Stimulated activated naive CD8-positive, alpha-beta T cell treated with anti-CD3 and anti-CD28 coated beads, Interleukin-15, Interleukin-2, amounts not matched to agents 100 ng/mL and 50 ng/mL, for 24 hours (primary cell): ENCODE measurements at regions not wholly inside any gene's neighbourhood (a gene's known extent, or its start where the extent isn't known, plus 50 kb on each side); places are given as distances from the start of the nearest gene placed in this dataset.

Experiments used
- H3K27ac Mint-ChIP-seq: one replicate; pipeline ENCODE4 v1.8.0; 2021; ENCODE audit warnings: mild to moderate bottlenecking, mixed read lengths
- H3K27me3 Mint-ChIP-seq: one replicate; pipeline ENCODE4 v1.8.0; 2021; ENCODE audit warnings: mixed read lengths
- H3K36me3 Mint-ChIP-seq: one replicate; pipeline ENCODE4 v1.8.0; 2021; ENCODE audit warnings: low read depth, mixed read lengths
- H3K4me1 Mint-ChIP-seq: one replicate; pipeline ENCODE4 v1.8.0; 2021; ENCODE audit warnings: low read depth, mixed read lengths
- H3K4me3 Mint-ChIP-seq: one replicate; pipeline ENCODE4 v1.8.0; 2021; ENCODE audit warnings: mild to moderate bottlenecking, mixed read lengths
- H3K9me3 Mint-ChIP-seq: one replicate; pipeline ENCODE4 v1.8.0; 2021; ENCODE audit warnings: mixed read lengths

DNA sequence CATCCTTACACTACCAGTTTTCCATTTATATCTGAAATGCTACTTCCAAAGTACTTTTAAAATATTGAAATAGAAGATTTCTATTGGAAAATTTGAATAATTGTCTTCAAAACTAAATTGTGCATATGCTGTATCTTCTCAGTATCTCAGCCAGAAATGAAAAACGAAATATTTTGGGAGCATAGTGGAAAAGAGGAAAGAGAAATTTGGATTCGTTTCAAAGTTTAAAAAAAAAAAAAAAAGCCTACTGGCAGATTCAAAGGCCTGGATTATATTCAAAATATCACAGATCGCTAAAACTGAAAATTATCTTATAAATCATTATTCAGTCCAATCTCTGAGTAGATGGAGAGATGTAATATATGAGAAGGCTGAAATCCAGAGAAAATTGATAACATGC lies 440.7 kb downstream of the TAF11L14 start:
- H3K27me3 Mint-ChIP-seq = no peaks in the 10 kb centered on the region
- no peaks in the 10 kb centered on the region for H3K4me1 Mint-ChIP-seq
- no peaks in the 10 kb centered on the region for H3K36me3 Mint-ChIP-seq
- no peak overlapping the region for H3K27ac Mint-ChIP-seq
- H3K4me3 Mint-ChIP-seq = no peak overlapping the region
- peaks cover 8% of the 10 kb centered on the region for H3K9me3 Mint-ChIP-seq

DNA sequence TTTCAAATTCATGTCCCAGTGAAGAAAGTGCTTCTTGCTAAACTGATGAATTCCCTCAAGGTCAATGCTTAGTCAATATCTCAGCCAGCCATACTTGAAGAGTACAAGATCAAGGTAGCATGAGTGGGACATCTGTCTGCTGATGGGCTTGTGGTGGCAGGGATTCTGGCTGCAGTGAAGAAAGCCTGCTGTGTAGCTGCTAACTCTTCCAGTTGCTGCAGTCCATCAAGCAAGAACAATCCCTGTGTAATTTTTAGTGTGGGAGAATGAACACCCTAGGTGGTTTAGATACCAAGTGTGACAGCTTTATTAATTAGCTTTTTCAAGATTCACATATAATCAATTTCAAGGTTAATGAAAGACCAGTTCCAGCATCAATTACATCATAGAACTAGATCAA lies 443.9 kb downstream of the TAF11L14 start:
- H3K36me3 Mint-ChIP-seq = no peaks in the 10 kb centered on the region
- H3K9me3 Mint-ChIP-seq = peaks cover 10% of the 10 kb centered on the region

DNA sequence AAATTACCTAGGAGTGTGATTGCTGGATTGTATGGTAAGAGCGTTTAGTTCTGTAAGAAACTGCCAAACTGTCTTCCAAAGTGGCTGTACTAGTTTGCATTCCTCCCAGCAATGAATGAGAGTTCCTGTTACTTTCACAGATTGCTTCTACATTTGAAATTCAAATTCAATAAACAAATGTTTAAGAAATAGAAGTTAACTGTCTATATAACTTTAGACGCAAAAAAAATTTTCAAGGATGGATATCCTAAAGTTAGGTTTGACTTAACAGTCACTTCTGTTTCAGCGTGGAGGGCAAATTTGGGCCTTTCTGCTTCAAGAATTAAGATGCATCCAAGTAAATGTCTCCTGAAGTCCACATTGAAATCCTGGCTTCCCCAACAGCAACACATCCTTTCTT lies 445.6 kb downstream of the TAF11L14 start:
- Mint-ChIP-seq H3K4me1 (no peaks in the 10 kb centered on the region), H3K4me3 (no peak overlapping the region), H3K9me3 (peaks cover 10% of the 10 kb centered on the region), H3K27ac (no peak overlapping the region), H3K36me3 (no peaks in the 10 kb centered on the region), H3K27me3 (no peaks in the 10 kb centered on the region)

More for the DNA sequence above, 443.9 kb downstream of the TAF11L14 start:
- Mint-ChIP-seq H3K27me3 (no peaks in the 10 kb centered on the region), H3K27ac (no peak overlapping the region), H3K4me3 (no peak overlapping the region), H3K4me1 (no peaks in the 10 kb centered on the region)

DNA sequence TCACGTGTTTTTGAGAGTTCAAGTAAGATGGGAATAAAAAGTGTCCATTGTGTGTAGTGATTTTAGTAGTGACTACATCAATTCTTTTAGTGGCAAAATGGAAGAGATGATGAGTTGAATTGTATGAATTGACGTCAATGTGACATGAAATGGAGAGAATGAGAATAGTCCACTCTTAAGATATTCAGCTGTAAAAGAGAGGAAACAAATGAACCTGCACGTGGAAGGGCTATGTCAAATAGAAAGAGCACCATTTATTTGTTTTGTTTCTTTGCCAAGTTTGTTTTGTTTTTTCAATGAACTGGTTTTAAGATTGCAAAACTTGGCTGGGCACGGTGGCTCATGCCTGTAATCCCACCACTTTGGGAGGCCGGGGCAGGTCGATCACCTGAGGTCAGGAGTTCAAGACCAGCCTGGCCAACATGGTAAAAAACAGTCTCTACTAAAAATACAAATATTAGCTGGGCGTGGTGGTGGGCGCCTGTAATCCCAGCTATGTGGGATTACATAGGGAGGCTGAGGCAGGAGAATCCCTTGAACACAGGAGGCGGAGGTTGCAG lies 453.8 kb downstream of the TAF11L14 start:
- H3K4me1 Mint-ChIP-seq = no peaks in the 10 kb centered on the region
- H3K27ac Mint-ChIP-seq = no peak overlapping the region

DNA sequence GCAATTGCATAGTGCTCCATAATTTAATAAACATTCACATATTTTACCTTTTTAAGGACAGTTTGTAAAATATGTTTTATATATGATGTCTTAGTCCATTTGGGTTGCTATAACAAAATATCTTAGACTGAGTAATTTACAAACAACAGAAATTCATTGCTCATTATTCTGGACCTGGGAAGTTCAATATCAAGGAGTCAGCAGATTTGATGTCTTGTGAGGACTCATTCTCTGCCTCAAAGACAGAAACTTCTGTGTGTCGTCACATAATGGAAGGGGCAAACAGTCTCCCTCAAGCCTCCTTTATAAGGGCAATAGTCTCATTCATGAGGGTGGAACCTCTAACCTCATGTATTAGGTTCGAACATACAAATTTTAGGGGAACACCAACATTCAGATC lies 455.9 kb downstream of the TAF11L14 start:
- H3K9me3 Mint-ChIP-seq = peaks cover 14% of the 10 kb centered on the region
- H3K4me1 Mint-ChIP-seq = no peaks in the 10 kb centered on the region
- H3K27ac Mint-ChIP-seq = no peak overlapping the region
- H3K27me3 Mint-ChIP-seq = no peaks in the 10 kb centered on the region
- H3K4me3 Mint-ChIP-seq = no peak overlapping the region
- H3K36me3 Mint-ChIP-seq = no peaks in the 10 kb centered on the region

More for the DNA sequence above, 453.8 kb downstream of the TAF11L14 start:
- H3K36me3 Mint-ChIP-seq = no peaks in the 10 kb centered on the region
- no peak overlapping the region for H3K4me3 Mint-ChIP-seq
- no peaks in the 10 kb centered on the region for H3K27me3 Mint-ChIP-seq
- peaks cover 17% of the 10 kb centered on the region for H3K9me3 Mint-ChIP-seq

DNA sequence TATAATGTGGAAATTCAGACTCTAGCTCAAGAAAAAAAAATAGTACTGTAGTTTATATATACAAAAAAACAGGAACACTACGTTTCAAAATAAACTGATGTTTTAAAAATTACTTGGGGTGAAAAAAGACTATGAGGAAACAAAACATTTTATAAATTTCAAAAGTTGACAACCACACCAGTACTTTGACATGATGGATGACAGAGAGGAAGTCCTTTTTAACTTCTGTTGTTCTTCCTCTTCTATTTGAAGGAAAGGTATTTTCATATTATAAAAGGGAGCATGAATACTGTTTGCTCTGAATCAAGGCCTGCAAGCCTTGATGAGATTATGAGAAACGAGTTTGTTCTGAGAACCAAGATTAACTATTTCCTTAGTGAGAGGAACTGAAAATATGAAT lies 456.9 kb downstream of the TAF11L14 start:
- Mint-ChIP-seq H3K9me3 (peaks cover 17% of the 10 kb centered on the region), H3K27me3 (no peaks in the 10 kb centered on the region), H3K27ac (no peak overlapping the region), H3K4me3 (no peak overlapping the region), H3K36me3 (no peaks in the 10 kb centered on the region), H3K4me1 (no peaks in the 10 kb centered on the region)

DNA sequence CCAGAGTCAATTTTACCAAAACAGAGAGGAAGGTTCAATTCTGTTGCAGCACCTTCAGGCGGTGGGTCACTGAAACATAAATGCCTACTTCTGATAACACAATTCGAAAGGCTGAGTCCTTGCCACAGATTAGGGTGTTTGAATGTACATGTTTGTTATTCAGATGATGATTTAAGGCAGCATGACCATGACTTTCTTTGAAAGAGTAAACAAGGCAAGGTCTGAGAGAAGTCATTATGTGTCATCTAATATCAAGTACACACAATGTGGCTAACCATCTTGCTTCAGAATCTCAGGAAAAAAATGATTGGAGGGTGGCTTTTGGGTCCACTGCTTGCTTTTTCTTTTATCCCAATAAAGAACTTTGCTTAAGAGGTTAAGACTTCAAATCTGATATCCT lies 457.5 kb downstream of the TAF11L14 start:
- no peak overlapping the region for H3K27ac Mint-ChIP-seq
- H3K9me3 Mint-ChIP-seq = peaks cover 20% of the 10 kb centered on the region
- H3K27me3 Mint-ChIP-seq = no peaks in the 10 kb centered on the region
- no peaks in the 10 kb centered on the region for H3K4me1 Mint-ChIP-seq
- no peak overlapping the region for H3K4me3 Mint-ChIP-seq
- no peaks in the 10 kb centered on the region for H3K36me3 Mint-ChIP-seq

DNA sequence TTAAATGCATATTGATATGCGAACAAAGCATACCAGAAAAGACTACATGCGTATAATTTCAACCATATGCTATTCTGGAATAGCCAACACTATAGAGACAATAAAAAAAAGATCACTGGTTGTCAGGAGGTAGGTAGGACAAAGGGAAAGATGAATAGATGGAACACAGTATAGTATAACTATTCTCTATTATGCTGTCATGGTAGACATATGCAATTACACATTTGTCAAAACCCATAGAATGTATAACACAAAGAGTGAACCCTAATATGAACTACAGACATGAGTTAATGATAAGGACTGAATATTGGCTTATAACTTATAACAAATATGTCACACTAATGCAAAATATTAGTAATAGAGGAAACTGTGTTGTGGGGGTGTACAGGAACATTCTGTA lies 460.8 kb downstream of the TAF11L14 start:
- no peak overlapping the region for H3K4me3 Mint-ChIP-seq
- no peaks in the 10 kb centered on the region for H3K4me1 Mint-ChIP-seq
- H3K9me3 Mint-ChIP-seq = peaks cover 8% of the 10 kb centered on the region
- no peak overlapping the region for H3K27ac Mint-ChIP-seq
- no peaks in the 10 kb centered on the region for H3K27me3 Mint-ChIP-seq
- H3K36me3 Mint-ChIP-seq = no peaks in the 10 kb centered on the region

DNA sequence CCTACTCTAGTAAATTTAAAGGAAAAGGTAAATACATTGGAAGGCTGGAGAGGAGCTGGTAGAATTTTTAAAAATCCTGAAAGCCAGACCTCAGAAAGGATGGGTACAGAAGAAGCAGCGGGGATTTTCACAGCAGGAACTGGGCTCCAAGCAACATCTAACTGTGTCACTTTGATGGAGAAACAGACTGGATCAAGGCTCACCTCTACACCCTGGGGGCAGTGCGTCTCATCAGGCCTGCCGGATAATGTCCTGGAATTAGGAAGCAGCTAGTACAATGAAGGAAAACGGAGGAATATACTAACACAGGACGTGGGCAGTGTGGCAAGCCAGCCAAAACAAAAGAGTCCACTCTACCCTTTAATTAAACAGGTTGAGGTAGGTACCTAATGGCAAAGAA lies 463.6 kb downstream of the TAF11L14 start:
- no peak overlapping the region for H3K4me3 Mint-ChIP-seq
- H3K9me3 Mint-ChIP-seq = peaks cover 8% of the 10 kb centered on the region
- H3K27ac Mint-ChIP-seq = no peak overlapping the region

DNA sequence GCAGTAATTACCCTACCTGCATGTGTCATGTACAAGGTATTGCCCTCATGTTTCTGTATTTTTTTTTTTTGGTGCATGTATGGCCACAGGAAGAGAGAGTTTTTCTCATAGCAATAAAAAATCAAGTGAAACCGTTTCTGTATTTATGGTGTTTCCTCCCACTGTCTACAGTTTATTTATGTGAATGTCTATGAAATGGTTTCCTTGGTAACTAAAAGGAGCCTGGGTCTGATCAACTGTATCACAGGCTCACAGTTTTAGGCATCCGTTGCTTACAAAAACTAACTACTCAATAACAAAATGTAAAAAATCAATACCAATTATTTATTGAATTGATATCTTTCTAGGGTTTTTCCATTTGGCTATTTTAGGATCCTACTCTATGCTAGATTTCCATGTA lies 464.4 kb downstream of the TAF11L14 start:
- Mint-ChIP-seq H3K27me3 (no peaks in the 10 kb centered on the region), H3K36me3 (no peaks in the 10 kb centered on the region), H3K9me3 (peaks cover 8% of the 10 kb centered on the region), H3K27ac (no peak overlapping the region), H3K4me1 (no peaks in the 10 kb centered on the region), H3K4me3 (no peak overlapping the region)

More for the DNA sequence above, 463.6 kb downstream of the TAF11L14 start:
- no peaks in the 10 kb centered on the region for H3K27me3 Mint-ChIP-seq
- no peaks in the 10 kb centered on the region for H3K4me1 Mint-ChIP-seq
- no peaks in the 10 kb centered on the region for H3K36me3 Mint-ChIP-seq

DNA sequence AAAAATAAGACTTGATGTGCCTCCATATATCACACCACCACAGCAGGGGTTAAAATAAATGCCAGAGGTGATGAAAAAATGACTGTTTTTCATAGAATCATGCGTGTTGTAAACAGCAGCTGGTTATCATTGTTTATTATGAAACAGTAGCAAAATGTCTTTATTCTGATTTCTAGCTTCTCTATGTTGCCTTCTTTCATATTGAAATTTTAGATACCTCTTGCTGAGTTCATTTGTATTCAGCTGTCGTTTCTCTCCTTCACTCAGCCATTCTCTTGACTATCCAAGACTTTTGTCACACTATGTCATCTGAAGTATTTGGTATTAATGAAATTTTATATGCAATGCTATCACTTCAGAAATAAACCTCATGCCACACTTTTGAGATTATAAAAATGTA lies 465.0 kb downstream of the TAF11L14 start:
- Mint-ChIP-seq H3K4me1 (no peaks in the 10 kb centered on the region), H3K27ac (no peak overlapping the region), H3K27me3 (no peaks in the 10 kb centered on the region), H3K4me3 (no peak overlapping the region), H3K36me3 (no peaks in the 10 kb centered on the region), H3K9me3 (peaks cover 8% of the 10 kb centered on the region)

DNA sequence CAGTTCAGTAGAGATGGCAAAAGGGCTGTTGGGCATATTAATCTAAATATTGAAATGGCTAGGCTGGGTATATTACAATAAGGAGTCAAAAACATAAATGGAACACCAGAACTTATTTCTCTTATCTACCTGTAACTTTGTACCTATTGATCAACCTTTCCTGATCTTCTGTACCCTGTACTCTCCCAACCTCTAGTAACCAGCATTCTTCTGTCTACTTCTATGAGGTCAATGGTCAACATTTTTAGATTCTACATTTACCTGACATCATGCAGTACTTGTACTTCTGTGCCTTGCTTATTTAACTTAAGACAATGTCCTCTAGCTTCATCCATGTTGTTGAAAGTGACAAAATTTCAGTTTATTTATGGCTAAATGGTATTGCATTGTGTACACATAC lies 467.3 kb downstream of the TAF11L14 start:
- Mint-ChIP-seq H3K27ac (no peak overlapping the region), H3K4me3 (no peak overlapping the region)

DNA sequence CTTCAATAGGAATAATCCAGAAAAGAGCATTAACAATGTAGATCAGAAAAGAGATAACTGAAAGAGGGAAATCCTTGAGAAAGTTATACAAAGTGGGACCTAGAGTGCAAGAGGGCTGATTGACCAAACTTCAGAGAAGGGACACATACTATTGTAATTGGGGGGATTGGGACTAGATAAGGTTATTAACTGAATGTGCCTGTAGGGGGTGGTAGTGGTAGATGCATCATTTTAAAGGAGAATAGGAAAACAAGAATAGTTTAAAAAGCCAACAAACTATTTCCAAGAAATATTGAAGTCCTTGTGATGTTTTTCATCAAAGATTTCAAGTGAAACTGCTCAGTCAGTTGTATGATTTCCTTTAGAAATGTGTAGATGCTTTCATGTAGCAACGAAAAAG lies 468.5 kb downstream of the TAF11L14 start:
- no peaks in the 10 kb centered on the region for H3K4me1 Mint-ChIP-seq
- H3K4me3 Mint-ChIP-seq = no peak overlapping the region
- H3K9me3 Mint-ChIP-seq = no peaks in the 10 kb centered on the region
- no peak overlapping the region for H3K27ac Mint-ChIP-seq
- H3K27me3 Mint-ChIP-seq = no peaks in the 10 kb centered on the region
- H3K36me3 Mint-ChIP-seq = no peaks in the 10 kb centered on the region

More for the DNA sequence above, 467.3 kb downstream of the TAF11L14 start:
- no peaks in the 10 kb centered on the region for H3K9me3 Mint-ChIP-seq
- no peaks in the 10 kb centered on the region for H3K27me3 Mint-ChIP-seq
- no peaks in the 10 kb centered on the region for H3K4me1 Mint-ChIP-seq
- H3K36me3 Mint-ChIP-seq = no peaks in the 10 kb centered on the region

DNA sequence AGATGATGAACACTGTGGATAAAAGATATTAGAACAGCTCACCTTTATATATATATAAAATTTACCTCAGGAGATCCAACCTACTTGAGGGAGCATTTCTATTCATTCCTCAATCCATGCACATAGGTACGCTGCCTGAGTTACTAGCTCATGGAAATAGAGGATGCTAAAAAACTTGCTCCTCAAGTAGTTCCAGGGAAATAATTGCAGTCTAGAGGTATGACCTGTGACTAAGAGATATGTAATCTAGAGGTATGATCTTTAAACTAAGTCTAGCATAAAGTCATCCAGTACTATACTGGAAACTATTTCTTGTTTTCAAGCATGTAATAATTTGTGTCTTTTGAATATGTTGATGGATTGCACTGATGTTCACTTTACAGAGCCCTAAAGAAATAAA lies 471.2 kb downstream of the TAF11L14 start:
- Mint-ChIP-seq H3K27ac (no peak overlapping the region), H3K4me1 (no peaks in the 10 kb centered on the region), H3K36me3 (no peaks in the 10 kb centered on the region), H3K9me3 (peaks cover 7% of the 10 kb centered on the region), H3K4me3 (no peak overlapping the region), H3K27me3 (no peaks in the 10 kb centered on the region)

DNA sequence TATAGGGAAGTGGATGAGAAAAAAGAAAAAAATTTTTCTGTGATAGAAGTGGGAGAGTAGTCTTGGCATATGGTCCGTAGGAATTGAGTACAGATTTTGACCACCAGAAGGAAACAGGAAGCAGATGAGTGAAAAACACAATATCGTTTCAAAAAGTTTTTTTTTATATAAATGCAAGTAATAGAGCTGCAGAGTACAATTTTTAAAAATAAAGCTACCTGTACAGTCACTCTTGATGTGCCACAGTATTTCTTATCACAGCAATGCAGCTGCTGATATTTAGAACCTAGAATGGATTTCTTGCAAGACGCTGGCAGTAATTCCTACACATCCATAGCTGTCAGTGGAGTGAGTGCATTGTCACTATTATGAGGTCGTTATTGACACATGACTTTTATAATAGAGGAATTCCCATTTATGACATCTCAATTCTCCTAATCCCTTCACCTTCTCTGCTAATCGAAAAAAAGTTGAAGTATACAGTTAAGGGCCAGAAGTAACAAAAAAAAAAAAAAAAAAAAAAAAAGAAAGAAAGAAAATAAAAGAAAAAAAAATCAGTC lies 477.7 kb downstream of the TAF11L14 start:
- Mint-ChIP-seq H3K36me3 (no peaks in the 10 kb centered on the region), H3K9me3 (peaks cover 23% of the 10 kb centered on the region), H3K27me3 (no peaks in the 10 kb centered on the region), H3K4me3 (no peak overlapping the region), H3K27ac (no peak overlapping the region), H3K4me1 (no peaks in the 10 kb centered on the region)

DNA sequence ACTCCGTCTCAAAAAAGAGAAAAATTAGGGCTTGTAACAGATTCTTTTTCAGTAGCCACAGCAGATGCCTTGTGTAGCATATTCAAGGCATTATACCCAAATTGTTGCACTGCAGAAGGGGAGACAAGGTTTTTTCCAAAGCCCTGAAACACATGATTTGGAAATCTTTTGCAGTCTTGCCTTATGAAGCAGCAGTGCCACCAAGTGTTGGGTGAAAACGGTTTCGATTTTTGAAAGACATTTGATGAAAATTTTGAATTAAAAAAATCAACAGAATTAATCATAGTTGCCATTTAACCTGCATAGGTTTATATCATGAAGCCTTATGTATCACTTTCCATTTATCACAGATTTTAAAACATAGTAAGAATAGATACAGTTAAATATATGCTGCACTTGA lies 479.5 kb downstream of the TAF11L14 start:
- no peaks in the 10 kb centered on the region for H3K4me1 Mint-ChIP-seq
- no peaks in the 10 kb centered on the region for H3K27me3 Mint-ChIP-seq
- H3K4me3 Mint-ChIP-seq = no peak overlapping the region
- no peaks in the 10 kb centered on the region for H3K36me3 Mint-ChIP-seq
- peaks cover 25% of the 10 kb centered on the region for H3K9me3 Mint-ChIP-seq
- no peak overlapping the region for H3K27ac Mint-ChIP-seq
